ENCODE measurements at regions not wholly inside any gene's neighbourhood (a gene's known extent, or its start where the extent isn't known, plus 50 kb on each side); places are given as distances from the start of the nearest gene placed in this dataset.
"Not testable (repeated sequence)": the region's sequence is repeated elsewhere in the genome, so short reads cannot be mapped to it uniquely, and the experiment has no call there.

DNA sequence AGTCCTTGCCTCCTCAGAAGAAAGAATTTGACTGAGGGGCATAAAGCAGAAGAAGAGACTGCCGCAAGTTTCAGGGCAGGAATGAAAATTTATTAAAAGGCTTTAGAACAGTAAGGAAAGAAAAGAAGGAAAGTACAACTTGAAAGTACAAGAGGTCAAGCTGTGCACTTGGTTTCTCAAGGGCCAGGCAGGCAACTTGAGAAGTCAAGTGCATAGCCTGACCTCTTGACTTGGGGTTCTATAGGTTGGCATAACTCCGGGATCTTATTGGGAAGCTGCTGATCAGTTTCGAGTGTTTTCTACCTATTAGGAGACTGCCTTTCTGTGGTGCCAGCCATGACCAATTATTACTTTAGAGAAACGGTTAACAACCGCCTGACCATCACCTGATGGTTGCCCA, 237.0 kb upstream of the RGS17 start:
- no peak for DNase-seq

GRCh38 chr6:153367021-153367420, 235.9 kb upstream of the RGS17 start:
- DNase-seq: no peak

GRCh38 chr6:153357391-153357790, 226.3 kb upstream of the RGS17 start:
- DNase-seq: no peak

GRCh38 chr6:153340568-153340967, 209.5 kb upstream of the RGS17 start:
- DNase-seq: no peak

GRCh38 chr6:153334121-153334520, 203.0 kb upstream of the RGS17 start:
- no peak for DNase-seq

GRCh38 chr6:153331221-153331620, 200.1 kb upstream of the RGS17 start:
- DNase-seq: not testable (repeated sequence)

GRCh38 chr6:153328194-153328593, 197.1 kb upstream of the RGS17 start:
- DNase-seq: no peak

GRCh38 chr6:153325661-153326060, 194.6 kb upstream of the RGS17 start:
- DNase-seq: no peak

DNA sequence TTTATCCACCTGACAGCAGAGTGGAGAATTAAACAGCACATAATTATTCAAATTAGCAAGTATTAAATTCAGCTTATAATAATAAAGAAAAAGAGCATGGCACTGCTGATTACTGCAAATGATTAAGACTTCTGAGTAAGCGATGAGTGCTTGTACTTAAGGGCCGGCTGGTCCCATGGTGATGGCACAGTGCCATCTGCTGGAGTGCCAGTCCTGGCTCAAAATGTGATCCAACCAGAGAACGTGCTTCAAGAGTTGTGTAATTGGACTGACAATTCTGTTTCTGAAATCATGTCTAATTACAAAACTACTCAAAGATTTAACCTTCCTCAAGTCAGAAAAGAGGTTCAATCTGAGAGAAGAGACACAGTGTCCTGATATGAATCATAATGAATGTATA, 181.6 kb upstream of the RGS17 start:
- DNase-seq: peak in 1 of 4 experiments; percentile 2

DNA sequence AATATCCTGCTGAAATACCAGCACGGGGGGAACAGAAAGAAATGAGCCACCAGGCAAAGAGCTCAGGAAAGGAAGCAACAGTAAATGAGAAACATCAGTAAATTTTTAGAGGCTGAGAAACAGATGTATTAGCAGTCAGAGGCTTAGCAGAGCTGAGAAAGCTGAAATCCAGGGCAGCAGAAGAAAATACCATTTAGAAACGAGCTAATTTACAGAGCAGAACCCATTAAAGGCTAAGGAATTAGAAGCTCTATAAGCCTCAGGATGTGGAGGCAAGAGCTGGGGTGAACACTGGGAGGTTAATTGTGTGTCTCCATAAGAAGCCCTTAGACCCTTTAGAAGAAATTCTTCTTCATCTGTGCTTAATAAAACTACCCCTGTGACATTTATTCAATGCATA, 178.6 kb upstream of the RGS17 start:
- DNase-seq: no peak

DNA sequence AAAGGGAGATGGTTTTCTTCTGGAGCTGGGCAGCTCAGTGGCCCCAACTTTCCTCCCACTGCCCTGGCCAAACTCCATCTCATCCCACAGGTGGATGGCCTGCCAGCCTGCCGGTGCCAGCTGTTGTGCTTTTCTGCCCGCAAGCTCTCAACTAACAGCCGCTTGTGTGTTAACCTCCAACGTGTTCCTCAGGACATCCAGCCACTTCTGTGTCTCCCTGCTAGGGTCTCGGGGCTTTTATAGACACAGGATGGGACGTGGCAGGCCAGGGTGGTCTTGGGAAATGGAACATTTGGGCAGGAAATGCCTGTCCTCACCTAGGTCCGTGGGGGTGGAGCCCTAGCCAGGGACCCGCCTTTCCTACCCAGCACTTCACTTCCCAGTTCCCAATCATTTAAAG, 171.1 kb upstream of the RGS17 start:
- DNase-seq: no peak

- no peak for DNase-seq
These were observed 170.5 kb upstream of the RGS17 start for GRCh38 chr6:153301602-153302001.

- DNase-seq: not testable (repeated sequence)
These were observed 151.4 kb upstream of the RGS17 start for GRCh38 chr6:153282456-153282855.

- no peak for DNase-seq
These were observed 144.9 kb upstream of the RGS17 start for GRCh38 chr6:153275997-153276396.

DNA sequence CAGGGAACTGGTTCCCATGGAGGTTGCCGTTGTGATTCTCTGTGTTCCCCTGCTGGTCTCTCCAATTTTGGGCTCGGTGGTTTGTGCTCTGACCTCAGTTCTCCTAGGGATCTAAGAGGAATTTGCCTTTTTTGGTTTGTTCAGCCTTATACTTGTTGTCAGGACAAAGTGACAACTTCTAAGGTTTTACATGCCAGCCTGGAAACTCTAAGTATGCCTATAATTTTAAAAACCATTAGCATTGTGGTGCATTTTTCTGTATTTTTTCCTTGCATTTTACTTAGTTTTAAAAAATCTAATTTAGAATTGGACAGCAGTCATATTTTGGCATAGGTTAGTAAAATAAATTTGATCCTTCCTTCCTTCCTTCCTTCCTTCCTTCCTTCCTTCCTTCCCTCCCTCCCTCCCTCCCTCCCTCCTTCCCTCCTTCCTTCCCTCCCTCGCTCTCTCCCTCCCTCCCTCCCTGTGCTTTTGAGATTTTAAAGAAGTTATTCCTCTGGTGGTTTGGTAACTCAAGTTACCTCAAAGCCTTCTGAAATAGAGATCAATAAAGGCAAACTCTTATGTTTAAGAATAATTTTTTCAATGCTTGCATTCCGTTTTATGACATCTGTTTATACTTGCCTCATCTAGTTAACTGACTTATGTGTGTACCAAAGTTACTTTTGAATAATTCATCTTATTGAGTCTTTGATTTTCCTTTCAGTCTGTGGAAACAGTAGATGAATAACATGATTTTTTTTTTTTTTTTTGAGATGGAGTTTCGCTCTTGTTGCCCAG, 141.3 kb upstream of the RGS17 start:
- no peak for DNase-seq

- DNase-seq: no peak
These were observed 132.4 kb upstream of the RGS17 start for GRCh38 chr6:153263489-153263888.

GRCh38 chr6:153251326-153251725, 120.2 kb upstream of the RGS17 start:
- DNase-seq: no peak

GRCh38 chr6:153237670-153238069, 106.6 kb upstream of the RGS17 start:
- no peak for DNase-seq

DNA sequence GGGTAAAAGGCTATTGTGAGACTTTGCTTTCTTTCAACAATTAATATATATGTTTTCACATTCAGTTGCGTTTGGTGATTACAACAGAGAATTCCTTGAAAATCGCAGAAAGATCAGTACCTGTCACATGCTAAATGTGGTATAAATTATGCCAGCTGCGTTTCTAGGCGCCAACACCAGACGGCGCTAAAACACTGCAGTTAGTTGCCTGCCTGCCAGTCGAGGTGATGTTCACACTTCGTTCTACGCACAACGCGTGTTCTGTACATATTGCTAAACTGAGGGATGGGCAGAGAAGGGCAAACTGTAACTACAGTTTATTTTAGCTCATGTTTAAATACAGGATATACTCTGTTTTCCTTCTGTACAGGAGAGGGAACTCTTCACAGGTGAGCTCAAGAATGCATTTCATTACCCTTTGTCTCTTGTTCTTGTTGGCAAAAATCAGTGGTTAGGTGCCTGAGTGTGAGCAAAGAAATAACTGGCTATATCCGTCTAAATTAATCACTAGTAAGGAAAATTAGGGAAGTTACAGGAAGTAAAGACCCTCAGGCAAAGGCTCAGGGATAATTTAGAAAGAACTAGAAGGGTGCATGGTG, 100.1 kb upstream of the RGS17 start:
- no peak for DNase-seq

DNA sequence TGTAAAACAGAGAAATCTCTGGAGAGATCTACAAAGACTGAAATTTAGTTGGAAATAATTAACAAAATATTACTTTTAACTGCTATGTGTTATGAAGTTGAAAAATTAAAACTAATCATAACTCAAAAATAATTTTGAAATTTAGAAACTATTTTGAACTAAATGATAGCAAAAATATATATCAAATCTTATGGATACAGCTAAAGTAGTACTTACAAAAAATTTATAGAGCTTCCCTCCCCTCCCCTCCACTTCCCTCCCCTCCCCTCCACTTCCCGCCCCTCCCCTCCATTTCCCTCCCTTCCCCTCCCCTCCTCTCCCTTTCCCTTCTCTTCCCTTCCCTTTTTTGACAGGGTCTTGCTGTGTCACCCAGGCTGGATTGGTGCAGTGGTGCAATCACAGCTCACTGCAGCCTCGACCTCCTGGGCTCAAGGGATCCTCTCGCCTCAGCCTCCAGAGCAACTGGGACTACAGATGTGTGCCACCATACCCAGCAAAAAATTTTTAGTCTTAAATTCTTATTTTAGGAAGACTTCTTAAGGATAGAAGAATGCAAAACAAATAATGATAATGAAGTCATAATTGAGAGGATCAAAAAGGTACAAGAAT, 87.2 kb upstream of the RGS17 start:
- no peak for DNase-seq

DNA sequence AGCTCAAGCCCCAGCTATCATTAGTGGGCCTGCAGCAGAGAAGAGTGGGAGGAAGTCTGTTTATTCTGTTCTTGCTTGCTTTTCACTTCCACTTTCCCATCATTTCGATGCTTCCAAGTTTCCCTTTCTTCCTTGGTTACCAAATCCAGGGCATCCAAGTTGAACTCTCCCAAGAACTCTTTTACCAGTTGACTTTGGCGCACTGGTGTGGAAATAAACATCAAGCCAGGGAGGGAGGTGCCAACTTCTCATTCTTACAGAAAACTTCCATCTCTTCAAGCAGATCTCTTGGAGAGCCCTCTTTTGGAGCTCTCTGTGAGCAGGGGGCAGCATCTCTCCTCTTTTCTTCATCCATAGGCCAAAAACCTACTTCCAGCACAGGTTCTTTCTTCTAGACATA, 85.7 kb upstream of the RGS17 start:
- DNase-seq: no peak

GRCh38 chr6:153215242-153215641, 84.2 kb upstream of the RGS17 start:
- DNase-seq: no peak

DNA sequence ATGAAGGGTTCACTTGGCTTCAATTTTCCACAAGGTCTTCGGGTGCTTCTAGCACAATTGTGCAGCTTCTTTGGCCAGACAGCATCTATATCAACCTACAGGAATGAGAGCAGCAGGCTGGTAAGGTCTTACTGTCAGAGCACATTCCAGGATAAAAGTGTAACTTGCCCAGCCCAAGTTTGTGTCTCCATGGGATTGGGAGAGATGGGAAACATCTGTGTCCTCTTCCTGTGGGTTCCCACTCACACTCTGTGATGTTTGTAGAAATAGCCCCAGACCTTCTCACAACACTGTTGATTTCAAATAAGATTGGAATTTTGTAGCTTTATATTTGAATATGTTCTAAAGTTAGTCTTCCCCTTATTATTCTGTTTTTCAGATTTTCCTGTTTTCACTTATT, 83.4 kb upstream of the RGS17 start:
- DNase-seq: no peak

- DNase-seq: no peak
These were observed 79.0 kb upstream of the RGS17 start for GRCh38 chr6:153210083-153210482.

All from activated naive CD4-positive, alpha-beta T cell (primary cell).